HT1080 (cell line): ENCODE measurements at regions not wholly inside any gene's neighbourhood (a gene's known extent, or its start where the extent isn't known, plus 50 kb on each side); places are given as distances from the start of the nearest gene placed in this dataset.

Experiments
- DNase-seq: peaks from one replicate; pipeline ENCODE4 v3.0.0-alpha.2; 2015; ENCODE audit warnings: low read depth

DNA sequence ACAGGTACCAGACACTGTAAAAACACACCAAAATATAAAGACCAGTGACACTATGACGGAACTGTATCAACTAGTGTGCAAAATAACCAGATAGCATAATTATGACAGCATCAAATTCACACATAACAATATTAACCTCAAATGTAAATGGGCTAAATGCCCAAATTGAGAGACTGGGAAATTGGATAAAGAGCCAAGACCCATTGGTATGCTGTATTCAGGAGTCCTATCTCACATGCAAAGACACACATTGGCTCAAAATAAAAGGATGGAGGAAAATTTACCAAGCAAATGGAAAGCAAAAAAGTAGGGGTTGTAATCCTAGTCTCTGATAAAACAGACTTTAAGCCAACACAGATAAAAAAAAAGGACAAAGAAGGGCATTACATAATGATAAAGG, 416.3 kb upstream of the ZNF608 start:
- no peak for DNase-seq

DNA sequence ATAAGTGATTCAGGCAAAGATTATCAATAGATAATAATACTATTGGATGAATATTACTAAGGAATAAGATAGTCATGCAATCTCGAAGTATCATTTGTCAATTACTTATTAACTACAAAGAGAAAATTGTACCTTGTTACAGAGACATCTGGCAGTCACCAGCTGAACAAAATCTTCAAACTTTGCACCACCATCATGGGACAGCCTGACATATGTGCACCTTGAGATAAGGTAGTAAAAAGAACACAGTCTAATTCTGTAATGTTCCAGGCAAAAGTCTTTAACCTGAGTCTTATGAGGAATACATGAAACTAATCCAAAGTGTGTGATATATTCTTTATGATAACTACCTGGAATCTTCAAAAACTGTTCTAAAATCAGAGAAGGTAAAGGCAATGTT, 423.0 kb upstream of the ZNF608 start:
- no peak for DNase-seq

DNA sequence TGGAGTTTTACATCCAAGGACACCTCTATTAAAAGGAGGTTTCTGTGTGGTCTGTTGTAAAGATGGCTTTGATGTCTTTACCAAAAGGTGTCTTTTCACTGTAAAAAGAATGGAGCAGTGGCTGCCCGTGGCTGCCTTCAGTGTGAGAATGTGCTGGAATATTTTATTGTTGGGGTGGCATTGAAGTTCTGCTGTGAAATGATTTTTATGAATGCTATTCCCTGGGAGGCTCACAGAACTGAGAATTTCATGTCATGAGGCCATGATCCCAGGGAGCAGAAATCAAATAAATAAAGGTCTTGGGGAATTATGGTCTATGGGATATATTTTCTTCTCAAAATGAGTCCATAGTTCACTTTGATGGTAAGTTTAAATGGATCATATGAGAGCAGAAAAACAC, 425.2 kb upstream of the ZNF608 start:
- DNase-seq = no peak

DNA sequence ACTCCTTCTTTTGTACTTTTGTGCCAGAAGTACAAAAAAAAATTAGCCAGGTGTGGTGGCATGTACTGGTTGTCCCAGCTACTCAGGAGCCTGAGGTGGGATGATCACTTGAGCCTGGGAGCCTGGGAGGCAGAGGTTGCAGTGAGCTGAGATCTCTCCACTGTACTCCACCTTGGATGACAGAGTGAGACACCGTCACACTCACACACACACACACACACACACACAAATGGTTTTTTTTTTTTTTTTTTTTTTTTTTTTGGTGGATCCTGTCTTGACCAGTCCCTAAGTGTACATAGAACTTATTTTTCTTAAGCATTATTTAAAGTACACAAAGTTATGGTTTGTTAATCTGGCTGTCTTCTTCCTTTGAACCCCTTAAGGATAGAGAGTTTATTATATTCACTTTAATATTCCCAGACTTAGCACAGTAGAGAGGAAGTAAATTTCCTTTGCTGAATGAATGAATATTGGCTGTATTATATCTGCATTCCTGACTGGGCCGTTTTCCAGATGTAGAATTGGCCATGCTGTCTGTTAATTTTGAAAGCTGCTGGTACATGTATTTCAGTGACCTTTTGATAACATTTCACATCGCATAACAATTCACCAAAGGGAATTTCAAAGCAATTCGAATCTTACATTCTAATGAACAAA, 429.0 kb upstream of the ZNF608 start:
- DNase-seq = no peak

DNA sequence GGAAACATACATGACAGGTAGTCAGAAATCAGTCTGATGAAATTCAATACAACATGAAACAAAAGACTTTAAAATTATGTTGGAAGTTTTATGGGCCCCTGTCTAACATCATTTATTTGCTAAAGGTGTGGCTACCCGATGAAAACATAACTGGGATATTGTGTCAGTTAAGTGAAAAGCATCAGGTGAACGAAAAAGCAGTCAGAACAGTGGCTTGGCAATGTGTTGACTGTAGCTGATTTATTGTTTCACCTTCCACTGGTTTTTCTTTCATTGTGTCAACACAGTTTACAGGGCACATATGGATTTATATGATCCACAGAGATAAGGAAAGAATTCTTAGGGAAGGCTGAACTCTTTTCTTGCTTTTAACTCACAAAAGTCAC, 429.6 kb upstream of the ZNF608 start:
- no peak for DNase-seq

DNA sequence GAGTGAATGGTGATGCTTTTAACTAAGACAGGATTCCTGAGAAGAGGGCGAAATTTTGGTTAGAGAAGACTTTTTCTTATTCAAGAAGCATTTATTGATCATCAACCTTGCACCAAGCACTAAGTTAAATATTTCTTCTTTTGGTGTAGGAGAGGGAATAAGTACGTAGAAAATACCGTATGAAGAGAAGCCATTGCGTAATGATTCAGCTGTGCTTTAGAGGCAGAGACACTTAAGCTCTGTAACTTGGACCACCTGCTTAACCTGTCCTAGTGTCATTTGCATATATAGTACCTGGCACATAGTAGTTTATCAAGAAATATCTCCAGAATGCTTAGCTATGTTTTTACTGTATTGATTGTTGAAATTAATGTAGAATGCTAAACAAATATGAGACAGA, 430.9 kb upstream of the ZNF608 start:
- no peak for DNase-seq

DNA sequence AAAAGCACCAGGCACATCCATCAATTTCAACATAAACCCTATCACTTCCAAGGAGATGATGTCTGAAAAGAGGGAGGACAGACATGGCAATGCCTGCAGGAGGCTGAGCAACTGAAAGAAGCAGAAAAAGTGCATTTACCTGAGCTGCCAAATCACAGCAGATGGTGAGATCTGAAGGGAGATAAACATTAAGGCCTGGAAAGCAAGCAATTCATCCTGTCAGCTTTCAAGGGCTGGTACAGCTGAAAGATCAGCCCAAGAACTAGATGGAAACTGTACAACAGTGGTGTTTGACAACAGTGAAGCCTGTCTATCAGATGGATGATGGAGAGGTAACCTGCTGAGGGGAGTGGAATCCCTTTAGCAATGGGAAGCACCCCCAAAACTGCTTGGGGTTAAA, 433.2 kb upstream of the ZNF608 start:
- DNase-seq = no peak

DNA sequence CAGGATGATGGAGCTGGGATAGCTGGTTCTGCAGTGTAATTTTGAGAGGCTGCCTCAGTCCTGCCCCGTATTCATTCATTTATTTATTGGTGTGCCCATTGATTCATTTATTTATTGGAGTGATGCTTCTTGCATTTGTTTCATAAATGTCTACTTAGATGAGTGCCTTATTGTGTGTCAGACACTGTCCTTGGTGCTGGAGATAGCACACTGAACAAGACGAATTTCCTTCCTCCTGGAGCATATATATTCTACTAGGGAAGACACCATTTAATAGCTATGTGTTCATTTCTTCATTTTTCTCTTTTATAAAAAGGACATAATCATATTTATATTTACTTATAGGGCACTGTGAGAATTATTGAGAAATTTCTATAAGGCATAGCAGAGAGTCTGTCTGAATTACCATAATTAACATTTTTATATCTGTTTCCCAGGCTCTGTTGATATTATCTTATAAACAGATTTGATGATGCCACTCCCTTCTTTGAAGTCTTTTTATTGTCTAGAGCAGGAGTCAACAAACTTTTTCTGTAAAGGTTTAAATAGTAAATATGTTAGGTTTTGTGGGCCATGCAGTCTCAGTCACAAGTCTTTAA, 433.9 kb upstream of the ZNF608 start:
- DNase-seq = no peak

DNA sequence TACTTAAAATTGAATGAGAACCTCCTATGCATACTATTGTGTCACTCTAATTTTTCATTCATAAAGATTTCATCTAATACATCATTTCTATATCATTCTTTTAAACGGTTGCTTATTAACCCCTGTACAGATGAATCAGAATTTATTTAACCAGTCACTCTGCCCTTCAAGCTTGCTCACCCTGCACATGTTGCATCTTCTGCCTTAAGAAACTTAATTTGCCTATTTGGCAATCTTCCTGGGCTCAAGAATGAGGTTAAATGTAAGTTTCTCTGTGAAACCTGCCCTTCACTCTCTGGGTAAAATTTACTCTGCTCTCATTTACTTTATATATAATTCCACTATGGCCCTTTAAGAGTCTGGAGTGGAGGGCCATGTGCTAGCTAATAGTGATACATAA, 434.7 kb upstream of the ZNF608 start:
- no peak for DNase-seq

DNA sequence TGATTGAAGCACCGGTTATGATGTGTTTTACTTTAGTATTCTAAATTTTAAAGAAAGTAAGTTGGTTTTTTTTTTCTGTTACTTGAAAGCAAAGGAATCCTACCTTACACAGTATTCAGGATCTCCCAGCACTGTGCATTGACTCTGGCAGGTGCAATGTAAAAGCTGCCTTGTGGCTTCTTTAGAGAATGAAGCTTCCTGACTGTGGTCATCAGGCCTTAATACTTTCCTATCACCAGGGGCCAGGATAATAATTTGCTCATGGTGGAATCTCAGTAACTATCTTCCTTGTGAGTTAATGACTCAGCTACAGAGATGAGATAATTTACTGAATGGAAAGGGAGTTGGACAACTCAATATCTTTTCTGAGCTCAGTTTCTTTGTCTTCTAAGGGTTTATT, 435.5 kb upstream of the ZNF608 start:
- no peak for DNase-seq

DNA sequence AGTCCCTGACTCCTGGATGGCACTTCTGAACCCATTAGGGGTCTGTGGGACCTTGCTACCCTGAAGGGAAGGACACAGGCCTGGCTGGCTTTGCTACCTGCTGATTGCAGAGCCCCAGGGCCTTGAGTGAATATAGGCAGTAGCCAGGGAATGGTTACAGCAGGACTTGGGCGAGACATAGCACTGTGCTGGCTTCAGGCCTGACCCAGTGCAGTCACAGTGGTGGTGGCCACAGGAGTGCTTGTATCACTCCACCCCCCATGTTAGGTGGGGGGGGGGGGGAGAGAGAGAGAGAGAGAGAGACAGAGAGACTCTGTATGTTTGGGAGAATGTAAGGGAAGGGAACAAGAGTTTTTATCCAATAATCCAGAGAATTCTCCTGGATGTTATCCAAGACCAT, 439.3 kb upstream of the ZNF608 start:
- no peak for DNase-seq

DNA sequence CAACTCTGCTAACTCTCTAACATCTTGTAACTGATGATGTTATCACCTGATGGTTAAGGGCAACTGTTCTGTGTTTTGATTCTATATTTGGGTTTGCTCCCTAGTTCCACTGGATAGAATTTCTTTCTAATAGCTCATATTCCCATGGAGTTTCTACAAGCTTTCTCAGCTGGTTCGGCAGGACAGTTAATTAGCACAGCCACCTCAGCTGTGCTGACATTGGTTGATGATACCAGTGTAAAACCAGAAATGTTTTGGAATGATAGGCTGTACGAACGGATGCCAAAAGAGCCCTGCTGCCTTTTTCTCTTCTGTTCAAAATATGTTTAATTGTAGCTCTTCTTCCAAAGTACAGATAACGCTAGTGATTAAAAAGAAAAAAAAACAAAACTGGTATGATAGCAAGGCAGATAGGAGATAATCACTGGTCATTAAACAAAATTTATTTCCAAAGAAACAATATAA, 440.5 kb upstream of the ZNF608 start:
- DNase-seq = no peak

DNA sequence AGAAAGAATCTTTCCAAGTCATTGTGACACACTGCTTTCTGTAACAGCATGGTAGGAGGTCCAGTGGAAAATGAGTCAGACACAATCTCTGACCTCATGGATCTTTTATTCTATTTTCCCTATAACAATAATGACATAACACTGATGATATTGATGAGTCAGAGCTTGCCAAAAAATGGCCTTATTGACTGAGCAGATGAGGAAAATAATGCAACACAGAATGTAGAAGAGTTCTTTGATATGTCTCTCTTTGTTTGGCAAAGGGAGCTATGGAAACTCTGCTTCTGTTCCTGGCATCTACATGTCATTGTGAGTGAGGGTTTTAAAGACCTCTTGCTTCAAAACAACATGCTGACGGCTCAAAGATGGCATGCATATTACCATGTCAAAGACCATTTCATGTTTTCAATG, 443.1 kb upstream of the ZNF608 start:
- peak; percentile 52 for DNase-seq

DNA sequence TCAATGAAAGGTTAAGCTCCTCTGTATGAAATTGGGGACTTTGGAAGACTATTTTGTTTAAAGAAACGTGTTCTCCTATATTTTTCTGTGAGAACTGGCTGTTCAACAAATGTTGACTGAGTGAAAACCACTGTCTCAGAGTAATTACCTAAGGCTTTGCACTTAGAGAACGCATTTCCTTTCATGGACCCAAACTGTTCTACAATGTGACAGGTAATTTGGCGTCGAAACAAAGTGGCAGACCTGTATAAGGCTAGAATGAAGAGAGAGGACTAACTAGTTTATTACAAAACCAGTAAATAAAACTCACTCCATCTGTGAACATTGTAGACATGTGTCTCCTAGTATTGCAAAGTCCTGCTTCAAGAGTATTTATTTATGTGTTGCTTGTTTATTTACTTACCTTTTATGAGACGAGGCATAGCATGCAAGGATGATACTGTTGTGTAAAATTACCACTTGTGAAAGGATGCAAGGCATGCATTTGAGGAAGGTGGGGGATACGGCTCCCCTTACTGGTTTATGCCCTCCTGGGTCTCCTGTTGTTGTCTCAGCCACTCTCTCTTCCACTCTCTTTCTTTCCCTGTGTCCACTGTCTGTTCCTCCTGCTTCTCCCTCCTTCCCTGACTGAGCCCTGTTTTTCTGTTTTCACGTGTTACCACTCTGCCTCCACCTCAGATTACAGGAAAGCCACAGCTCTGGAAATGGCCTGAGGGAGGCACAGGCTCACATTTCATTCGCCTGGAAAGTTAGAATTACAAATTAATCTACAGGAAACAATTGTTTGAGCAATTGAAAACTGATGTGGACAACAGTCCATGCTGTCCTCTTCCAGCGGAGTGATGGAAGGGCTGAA, 444.0 kb upstream of the ZNF608 start:
- DNase-seq = peak; percentile 18

DNA sequence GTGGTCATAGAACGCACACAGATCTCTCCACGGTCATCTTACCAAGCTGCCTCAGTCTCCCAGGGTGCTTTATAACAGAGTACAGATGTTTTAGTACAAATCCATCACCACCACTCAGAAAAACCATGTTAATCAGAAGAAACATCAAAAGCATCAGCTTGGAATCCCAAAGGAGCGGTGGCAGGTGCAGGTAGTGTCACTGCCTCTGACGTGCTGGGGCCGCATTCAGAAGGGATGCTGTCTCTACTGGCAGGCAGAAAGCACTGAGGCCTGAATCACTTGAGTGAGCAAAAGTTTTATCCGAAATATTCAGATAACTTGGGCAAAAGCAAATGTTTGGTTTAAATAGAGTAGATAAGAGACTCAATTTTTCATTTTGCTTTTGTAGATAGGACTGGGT, 448.4 kb upstream of the ZNF608 start:
- no peak for DNase-seq

DNA sequence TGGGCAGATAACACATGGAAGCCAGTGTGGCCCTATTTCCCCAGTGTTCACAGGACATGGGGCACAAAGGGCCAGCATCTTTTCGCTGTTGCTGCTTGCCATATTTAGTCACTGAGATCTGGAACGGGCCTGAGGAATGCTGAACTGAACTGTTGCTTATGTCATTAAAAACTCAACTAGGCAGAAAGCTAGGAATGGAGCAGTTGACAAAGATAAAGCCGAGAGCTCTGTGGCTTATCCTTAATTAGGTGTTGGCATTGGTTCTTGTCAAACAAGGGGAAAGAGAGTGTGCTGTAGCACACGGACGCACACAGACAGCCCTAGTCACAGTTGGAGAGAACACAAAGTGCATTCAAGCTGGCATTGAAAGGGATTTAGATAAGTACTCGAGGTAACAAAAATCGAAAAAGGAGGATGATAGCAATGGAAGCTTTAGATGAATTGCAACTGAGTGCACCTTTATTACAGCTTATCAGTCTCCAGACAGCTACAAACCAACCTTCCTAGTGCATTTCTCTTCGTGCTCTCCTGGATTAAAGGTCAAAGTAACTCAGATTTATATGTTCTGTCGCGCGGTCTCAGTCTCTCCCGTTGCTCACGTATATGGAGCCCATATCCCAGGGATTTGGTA, 450.2 kb upstream of the ZNF608 start:
- DNase-seq = no peak

DNA sequence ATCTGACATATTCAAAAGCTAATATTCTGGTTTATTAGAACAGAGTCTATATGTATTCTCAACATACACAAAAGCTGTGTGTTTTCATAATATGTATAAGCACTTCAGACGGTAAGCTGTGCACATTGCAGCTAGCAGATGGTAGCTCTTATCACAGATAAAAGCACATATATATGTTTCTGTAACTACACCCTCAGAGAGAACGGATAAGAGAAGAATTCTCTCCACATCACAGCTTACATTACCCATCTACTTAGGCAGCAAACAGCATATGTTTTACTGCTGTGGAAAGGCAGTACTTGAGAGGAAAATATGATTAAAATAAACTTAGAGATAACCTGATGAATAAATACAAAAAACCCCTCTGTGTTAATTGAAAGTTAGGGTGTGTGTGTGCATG, 450.9 kb upstream of the ZNF608 start:
- DNase-seq = no peak

DNA sequence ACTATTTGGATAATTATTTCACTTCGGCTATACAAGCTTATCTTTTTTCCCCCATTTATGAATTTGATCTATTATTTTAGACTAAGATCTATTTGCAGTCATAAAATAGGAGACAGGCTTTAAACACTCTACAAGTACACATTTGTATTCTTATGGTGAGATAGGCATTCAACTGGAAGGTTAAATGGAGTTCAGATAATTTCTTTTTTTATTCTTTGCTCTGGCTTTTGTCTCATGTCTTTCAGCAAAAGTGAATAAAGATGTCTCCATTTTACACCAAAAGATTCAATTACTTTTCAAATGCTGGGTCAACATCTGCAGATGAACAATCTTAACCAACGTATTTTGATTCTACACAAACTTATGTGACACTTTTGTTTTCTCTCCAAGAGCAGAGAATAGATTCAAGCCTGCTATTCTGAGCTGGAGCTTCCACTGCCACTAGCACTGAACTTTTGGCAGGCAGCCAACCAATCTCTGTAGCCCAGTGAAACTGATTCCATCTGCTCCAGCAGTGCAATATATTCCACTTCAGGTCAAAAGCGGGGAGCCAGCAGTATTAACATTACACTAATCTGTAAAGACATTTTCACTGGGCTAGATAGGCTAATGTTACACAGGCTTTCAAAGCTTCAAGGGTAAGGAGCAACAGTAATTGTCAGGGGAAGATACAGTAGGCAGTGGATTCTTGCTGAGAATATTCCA, 452.0 kb upstream of the ZNF608 start:
- no peak for DNase-seq

DNA sequence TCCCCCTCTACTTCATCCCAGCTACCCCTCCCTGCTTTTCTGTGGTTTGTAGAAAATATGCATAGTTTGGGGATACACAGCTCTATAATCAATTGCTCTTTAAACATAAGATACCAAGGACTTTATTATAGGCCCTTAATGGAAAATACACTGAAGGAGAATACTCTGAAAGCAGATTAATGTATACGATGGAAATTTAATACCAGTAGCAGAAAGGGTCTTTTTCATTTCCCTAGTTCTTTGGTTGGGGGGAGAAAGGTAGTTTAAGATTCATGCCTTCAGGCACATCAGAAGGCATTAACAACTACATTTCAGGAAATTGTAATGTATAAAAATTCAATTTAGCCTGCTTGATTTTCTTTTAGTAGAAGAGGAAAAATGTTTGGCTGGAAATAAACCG, 452.9 kb upstream of the ZNF608 start:
- no peak for DNase-seq

DNA sequence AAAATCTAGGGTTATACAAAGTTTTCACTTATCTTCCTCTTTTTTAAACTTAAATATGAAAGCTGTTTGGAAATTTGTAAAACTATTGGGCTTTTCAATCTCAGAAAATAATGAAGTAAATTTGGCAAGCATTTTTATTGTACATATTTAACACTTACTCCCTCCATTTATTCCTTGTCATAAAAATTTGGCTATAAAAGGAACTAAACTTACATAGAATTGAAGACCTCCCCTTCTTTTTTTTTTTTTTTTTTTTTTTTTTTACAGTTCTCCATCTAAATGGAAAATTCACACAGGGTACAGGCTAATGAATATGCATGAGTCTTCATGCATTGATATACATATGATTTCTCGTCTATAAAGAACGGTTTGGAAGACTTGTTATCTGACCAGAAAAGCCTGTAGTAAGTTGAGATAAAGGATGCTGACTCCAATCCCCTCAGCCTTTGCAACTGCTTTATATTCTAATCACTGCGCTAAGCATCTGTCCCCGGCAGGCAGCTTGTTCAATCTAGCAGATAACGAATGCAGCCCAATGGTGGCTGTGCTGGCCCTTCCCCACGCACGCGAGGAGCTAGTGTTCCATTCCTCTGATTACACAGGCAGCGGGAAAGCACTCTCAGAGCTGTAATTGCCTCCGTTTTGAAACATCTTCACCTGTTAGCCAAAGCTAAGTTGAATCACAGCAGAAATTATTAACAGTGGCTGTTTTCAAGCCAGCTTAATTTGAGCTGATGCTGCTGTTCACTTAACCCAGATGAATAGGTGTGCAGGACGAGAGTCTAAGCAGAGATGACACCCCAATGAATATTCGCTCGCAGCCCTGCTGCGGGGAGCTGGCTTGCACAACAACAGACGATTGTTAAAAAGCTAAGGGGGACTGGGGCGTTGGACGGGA, 453.8 kb upstream of the ZNF608 start:
- DNase-seq = no peak
